ENCODE measurements at regions not wholly inside any gene's neighbourhood (a gene's known extent, or its start where the extent isn't known, plus 50 kb on each side); places are given as distances from the start of the nearest gene placed in this dataset.

GRCh38 chr3:27865731-27866130, 143.6 kb upstream of the EOMES start:
- DNase-seq = no peak

- no peak for DNase-seq
These were observed 147.0 kb upstream of the EOMES start for GRCh38 chr3:27869152-27869551.

DNA sequence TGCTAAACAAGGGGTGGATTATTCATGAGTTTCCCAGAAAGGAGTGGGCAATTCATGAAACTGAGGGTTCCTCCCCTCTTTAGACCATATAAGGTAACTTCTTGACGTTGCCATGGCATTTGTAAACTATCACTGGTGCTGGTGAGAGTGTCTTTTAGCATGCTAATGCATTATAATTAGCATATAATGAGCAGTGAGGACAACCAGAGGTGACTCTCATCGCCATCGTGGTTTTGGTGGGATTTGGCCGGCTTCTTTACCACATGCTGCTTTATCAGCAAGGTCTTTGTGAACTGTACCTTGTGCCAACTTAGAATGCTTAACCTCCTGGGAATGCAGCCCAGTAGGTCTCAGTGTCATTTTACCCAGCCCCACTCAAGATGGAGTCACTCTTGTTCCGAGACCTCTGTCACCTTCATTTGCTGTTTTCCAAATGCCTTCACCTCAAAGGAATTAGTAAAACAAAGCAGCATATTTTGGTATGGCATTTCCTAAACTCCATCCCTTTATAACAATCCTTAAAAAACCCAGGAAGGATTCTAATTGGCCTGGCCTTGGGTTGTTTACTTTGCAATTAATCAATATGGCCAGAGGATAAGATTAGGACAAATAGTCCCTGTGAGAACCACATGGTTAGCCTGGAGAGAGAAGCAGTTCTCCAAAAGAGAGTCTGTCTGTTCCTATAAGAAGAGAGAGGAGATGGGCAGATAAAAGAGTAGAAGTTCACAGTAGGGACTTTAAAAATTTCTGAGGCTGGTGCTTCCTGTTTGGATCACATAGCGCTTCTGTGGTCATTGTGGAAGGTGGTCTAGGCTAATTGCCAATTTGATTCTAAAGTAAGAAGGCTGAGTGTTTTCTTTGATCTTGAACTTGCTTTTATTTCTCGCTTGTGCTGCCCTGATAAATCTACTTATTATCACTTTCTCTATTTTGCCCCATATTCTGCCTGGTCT, 155.2 kb upstream of the EOMES start:
- DNase-seq = peak in 1 of 2 donors; percentile 21

DNA sequence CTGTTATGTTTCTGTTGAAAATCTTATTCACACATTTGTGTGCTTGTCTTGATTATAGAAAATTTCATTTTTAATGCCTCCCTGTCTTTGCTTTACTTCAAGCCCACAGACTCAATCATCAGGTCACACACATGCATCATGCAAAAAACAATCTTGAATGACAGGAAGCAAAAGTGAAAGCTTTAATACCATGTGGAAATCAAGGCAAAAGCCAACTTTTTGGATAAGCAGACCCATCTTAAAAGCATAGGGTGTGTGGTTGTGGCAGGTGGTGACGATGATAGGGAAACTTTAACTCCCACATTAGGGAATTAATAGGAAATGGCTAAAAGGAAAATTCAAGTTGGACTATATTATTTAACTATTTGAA, 155.9 kb upstream of the EOMES start:
- no peak for DNase-seq

DNA sequence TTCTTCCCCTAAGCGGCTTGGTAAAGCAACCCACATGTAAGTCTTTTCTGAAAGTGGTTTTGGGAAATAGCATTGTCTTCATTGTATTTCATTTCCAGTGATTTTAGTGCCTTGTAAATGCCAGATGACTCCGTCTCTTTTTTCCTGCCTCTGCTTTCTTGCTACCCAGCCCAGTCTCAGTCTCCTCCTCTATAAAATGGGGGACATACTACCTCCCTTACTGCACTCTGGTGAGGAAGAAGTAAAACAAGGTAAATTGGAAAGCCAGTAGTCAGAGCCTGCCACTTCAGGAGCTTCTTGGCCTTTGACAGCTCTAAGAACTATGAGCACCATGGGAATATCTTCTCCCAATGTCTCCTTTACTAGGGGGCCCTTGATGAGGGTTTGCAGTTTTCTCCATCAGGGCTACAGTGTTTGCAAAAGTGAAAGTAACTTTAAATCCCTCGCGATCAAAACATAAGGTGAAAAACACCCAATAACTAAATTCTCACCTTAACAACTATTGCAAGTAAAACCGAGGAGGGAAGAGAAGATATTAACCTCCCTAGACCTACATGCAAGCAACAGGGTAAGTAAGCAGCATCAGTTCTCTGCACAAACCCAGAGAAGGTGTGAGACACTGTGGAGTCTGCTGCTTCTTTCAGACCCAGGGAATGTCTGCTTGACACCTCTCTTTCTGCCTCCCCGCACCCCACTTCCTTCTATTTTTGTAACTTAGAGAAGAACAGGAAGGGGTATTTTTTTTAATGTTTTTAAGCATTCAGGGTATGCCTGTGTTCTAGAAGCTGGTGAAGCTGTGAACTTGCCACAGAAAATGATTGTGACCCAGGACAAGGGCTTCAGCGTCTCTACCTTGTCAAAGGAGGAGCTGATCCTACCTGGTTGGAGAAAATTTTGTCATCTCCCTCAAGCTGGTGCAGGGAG, 159.1 kb upstream of the EOMES start:
- peak; percentile 46 to 63 for DNase-seq

DNA sequence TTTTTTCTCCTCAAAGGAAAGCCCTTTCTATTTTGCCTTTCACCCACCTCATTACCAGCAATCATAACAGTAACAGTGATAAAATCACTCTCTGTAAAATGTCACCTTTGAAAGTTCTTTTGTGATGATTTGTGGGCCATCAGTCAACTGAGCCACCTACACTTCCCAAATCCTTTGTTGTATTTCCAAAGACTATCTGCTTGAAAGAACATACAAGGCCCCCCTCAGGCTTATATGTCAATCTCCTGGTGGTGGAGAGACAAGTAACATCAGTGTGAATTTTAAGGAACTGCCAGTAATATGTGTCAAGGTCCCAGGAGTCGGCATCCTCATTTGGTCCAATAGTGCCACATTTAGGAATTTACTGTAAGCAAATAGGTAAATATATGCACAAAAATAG, 161.1 kb upstream of the EOMES start:
- no peak for DNase-seq

GRCh38 chr3:27885641-27886040, 163.5 kb upstream of the EOMES start:
- no peak for DNase-seq

- no peak for DNase-seq
These were observed 166.4 kb upstream of the EOMES start for GRCh38 chr3:27888562-27888961.

DNA sequence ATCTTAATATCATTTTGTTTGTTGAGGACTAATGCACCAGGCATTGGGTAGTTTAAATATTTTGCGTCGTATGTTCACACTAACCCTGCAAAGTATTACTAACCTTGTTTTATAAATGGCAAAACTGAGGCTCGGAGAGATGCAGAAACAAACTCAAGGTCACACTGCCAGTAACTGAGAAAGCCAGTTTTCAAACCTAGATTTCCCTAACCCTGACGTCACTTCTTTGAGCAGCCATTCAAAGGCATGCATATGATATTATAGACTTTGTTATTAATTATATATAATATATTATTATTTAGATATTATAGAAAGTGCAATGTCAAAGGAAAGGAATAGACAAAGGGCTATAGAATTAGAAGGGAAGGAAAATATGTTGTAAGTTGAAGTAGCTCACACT, 167.6 kb upstream of the EOMES start:
- no peak for DNase-seq

DNA sequence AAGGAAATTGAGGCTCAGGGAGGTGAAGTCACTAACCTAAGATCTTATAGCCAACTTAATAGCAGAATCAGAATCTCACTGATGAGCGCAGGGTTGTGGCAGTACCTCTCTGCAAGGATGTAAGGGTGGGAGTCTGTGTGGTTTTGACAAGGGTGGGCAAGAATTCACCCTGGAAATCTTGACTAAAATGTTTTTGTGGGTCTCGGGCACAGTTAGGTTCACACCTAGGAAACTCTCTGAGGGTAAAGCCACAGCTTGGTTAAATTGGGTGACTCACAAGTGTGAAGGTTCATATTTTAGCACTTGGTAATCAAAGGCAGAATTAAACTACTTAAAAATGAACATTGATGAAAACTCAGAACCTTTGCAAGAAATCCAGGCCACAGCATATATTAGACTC, 178.2 kb upstream of the EOMES start:
- DNase-seq = peak in 1 of 2 donors; percentile 39

DNA sequence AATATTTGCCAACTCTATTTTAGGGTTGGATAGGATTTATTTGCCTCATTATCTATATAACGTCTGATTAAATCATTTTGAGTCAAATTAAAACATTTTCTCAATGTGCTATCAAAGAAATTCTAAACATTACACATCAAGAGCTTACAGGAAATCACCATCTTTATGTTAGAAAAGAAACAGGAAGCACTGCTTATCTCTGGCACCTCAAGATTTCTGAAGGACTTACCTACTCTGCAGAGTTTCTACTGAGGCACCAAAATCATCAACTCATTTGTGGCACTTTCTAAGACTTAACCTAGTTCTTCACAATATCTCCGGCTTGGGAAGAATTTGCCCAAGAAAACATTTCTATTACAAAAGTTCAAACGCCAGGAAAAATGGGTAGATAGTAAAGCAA, 181.3 kb upstream of the EOMES start:
- DNase-seq = peak in 1 of 2 donors; percentile 20

DNA sequence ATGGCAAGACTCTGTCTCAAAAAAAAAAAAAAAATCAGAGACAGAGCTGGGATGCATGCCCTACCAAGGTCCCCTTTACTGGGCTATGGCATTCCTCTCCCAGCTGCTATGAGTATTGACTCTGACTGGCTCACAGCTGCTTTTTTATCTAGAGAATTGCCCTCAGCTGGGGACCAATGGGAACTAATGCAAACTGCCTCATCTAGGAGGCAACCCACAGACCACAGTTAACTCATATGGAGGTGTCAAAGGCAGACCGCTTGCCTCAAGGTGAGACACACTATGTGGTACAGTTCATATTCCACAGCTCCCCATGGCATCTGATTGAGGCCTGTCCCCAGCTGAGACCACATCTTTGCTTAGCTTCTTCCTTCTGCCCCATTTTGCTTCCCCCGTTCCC, 183.5 kb upstream of the EOMES start:
- peak; percentile 11 to 40 for DNase-seq

GRCh38 chr3:27907148-27907547, 185.0 kb upstream of the EOMES start:
- no peak for DNase-seq

- no peak for DNase-seq
These were observed 185.8 kb upstream of the EOMES start for GRCh38 chr3:27907929-27908328.

DNA sequence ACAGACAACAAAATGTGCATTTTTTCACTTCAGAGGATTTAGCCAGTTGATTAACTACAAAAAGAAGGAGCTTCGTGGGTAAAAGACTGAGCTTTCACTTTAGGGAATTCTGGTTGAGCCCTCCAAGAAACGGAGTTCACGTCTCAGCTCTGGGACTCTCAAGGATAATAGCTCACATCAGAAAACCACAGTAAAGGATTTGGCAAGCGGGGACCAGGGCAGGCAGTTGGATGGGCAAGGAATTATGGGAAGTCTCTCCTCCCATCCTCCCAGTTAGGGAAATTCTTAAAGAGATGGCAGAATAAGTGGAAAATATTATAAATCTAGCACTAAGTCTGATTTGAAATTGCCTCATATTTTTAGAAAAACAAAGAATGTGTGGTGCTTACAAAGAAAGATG, 188.3 kb upstream of the EOMES start:
- DNase-seq = no peak

- DNase-seq = peak in 1 of 2 donors; percentile 2
These were observed 192.1 kb upstream of the EOMES start for GRCh38 chr3:27914199-27914598.

DNA sequence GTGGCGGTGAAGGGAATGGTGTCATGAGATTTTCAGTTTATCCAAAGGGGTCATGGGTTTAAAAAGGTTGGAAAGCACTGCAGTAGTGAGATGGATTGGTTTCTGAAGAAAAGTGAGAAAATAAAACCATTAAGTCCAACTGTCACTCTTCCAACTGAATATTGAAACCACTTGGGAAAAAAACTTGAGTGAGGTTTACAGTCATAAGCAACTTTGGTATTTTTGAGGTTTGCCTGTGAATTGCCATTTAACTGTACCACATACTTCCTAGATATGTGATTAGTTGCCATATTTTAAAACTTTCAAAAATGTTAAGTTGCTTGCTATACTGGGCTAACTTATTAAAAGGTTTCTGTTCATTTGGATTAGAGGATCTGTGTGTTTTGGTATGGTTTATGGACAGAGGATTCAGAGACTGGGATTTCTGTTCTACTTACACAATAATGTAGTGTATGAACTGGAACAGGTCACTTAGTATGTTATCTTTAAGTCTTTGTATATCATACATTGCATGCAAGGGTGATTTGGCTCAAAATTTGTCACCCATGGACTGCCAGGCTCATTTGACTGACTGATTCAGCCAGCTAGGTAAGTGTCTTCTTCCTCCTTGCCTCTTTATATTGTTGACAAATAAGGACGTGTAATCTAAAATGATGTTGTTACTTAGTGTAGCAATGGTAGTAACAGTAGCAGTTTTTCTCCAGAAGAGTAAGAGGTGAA, 201.4 kb upstream of the EOMES start:
- DNase-seq = no peak

GRCh38 chr3:27927882-27928281, 205.8 kb upstream of the EOMES start:
- no peak for DNase-seq

DNA sequence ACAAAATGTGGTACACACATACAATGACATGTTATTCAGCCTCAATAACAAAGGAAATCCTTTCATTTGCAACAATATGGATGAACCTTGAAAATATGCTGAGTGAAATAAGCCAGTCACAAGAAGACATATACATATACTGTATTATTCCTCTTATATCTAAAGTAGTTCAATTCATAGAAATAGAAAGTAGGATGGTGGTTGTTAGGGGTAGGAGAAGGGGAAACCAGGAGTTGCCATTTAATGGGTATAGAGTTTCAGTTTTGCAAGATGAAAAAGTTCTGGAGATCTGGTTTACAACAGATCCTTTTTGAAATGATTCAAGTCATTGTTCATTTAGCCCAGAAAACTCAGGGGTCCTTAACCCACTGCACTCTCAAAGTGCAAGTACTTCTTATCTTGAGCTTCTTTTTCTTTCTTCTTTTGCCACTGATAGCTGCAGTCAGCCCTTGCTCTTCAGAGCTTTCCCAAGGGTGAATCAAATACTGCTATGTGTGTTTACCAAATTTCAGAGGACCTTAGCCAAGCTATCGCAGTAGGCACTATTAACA, 208.0 kb upstream of the EOMES start:
- no peak for DNase-seq

- DNase-seq = no peak
These were observed 213.4 kb upstream of the EOMES start for GRCh38 chr3:27935492-27935891.

- no peak for DNase-seq
These were observed 217.4 kb upstream of the EOMES start for GRCh38 chr3:27939521-27939920.

DNA sequence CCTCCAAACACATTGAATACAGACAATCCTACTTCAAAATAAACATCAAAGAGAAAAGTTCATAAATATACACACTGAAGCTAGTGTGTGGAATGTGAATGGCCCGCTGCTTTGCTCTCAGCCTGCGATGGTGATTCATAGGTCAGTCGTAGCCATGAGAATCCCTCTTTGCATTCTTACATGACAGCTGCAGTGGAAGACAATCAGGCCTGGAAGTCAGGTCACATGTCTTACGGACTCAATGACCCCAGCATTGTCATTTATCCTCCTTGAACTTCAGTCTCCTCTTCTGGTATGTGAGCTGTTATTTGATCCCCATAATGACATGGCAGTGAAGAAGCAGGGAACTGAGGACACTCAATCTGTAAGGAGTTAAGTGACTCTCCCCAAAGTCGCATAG, 217.8 kb upstream of the EOMES start:
- DNase-seq = no peak

- DNase-seq = no peak
These were observed 221.0 kb upstream of the EOMES start for GRCh38 chr3:27943106-27943505.
